Lower leg skin (tissue), 4 donors: ENCODE measurements at regions not wholly inside any gene's neighbourhood (a gene's known extent, or its start where the extent isn't known, plus 50 kb on each side); places are given as distances from the start of the nearest gene placed in this dataset.

ENCODE experiments used
- DNase-seq, 2 donors: peaks; one replicate each; pipeline ENCODE4 v3.0.0-alpha.2; 2019; ENCODE audit warnings: low spot score in 2 of 2
- H3K4me3 ChIP-seq: fragments of 200-600 bp; sonication (generic); 2 replicates; pipeline ENCODE4 v1.5.1; 2017; ENCODE audit warnings: mild to moderate bottlenecking, low read depth; ENCODE audit not compliant: poor library complexity, severe bottlenecking
- POLR2A ChIP-seq, 2 donors: fragments of 450-650 bp; IDR thresholded peaks; one replicate each; pipeline ENCODE4 v1.6.1; 2016 to 2017; ENCODE audit warnings: antibody characterized with exemption in 2 of 2, mild to moderate bottlenecking in 1 of 2, moderate library complexity in 1 of 2
- WGBS, 2 donors: methylation state at CpG; one replicate each; pipeline ENCODE4 v1.1.5; 2018; 5-methylcytosine and 5-hydroxymethylcytosine counted together
- intact Hi-C: fragments of 100-400 bp; cut with DNase I; formaldehyde crosslinking; loops from one replicate; pipeline ENCODE4 v1.15.0; 2023; ENCODE audit warnings: low total_unique reads
- TF ChIP-seq, protein P1 (sequence below), 3 donors: fragments of 450-650 bp; IDR thresholded peaks; one replicate each; pipeline ENCODE4 v1.5.1; 2016; ENCODE audit warnings: antibody characterized with exemption in 3 of 3, mild to moderate bottlenecking in 3 of 3, moderate library complexity in 2 of 3

DNA sequence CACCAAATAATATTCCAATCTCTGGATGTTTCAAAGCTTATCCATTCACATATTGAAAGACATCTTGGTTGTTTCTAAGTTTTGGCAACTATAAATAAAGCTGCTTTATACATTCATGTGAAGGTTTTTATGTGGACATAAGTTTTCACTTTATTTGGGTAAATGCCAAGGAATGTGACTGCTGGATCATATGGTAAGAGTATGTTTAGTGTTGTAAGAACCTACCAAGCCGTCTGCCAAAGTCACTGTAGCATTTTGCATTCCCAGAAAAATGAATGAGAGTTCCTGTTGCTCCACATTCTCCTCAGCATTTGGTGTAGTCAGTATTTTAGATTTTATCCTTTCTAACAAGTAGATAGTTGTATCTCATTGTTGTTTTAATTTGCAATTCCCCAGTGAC lies 1047.7 kb downstream of the C4orf33 start:
- no peak overlapping the region for H3K4me3 ChIP-seq
- intact Hi-C loops = no loop called here
- DNase-seq = no peak
- no peak for TF ChIP-seq POLR2A (IDR thresholded peaks at IDR 0.05)
- TF ChIP-seq, protein P1, sequence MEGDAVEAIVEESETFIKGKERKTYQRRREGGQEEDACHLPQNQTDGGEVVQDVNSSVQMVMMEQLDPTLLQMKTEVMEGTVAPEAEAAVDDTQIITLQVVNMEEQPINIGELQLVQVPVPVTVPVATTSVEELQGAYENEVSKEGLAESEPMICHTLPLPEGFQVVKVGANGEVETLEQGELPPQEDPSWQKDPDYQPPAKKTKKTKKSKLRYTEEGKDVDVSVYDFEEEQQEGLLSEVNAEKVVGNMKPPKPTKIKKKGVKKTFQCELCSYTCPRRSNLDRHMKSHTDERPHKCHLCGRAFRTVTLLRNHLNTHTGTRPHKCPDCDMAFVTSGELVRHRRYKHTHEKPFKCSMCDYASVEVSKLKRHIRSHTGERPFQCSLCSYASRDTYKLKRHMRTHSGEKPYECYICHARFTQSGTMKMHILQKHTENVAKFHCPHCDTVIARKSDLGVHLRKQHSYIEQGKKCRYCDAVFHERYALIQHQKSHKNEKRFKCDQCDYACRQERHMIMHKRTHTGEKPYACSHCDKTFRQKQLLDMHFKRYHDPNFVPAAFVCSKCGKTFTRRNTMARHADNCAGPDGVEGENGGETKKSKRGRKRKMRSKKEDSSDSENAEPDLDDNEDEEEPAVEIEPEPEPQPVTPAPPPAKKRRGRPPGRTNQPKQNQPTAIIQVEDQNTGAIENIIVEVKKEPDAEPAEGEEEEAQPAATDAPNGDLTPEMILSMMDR (IDR thresholded peaks at IDR 0.05) = no peak
- whole genome bisulfite sequencing, 2 donors = 35 to 47% methylated on average over 1 of the region's 1 CpG

DNA sequence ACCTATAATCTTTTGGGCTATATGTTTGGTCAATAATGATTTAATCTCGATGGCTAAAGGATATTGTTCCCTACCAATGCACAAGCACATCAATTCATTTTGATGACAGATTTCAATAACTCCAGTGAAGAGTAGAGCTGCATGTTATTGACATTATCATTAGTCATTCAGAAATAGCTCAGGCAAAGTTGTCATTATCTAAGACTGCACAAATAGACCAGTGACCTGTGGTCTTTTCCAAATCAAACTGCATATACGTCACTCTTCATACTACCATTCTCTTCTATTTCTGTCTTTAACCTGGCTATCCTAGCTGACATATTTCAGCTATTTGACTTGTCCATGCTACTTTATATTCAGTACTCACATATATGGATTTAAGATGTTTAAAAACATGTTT lies 1050.8 kb downstream of the C4orf33 start:
- intact Hi-C loops = no loop called here
- TF ChIP-seq, protein P1 (IDR thresholded peaks at IDR 0.05) = no peak
- 78 to 81% methylated on average over 2 of the region's 2 CpGs for WGBS, 2 donors

DNA sequence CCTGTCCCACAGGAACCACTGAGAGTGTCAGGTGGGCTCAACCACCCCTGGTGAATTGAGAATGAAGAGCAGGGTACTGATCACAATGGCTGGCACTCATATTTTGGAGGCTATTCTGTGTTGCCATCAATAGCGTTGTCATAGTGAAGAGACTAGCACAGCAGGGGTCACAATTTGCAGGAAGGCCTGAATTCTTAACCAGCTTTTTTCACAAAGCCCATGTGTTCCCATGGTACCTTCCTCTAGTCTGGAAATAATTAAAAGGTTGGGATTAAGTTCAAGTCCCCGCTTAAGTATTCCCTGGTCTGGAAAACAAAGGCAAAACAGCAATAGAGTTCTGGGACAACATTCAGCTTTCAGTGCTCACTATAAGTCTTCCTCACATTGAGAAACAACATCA lies 1051.7 kb downstream of the C4orf33 start:
- H3K4me3 ChIP-seq = no peak overlapping the region
- WGBS, 2 donors = 49 to 79% methylated on average over 2 of the region's 2 CpGs
- TF ChIP-seq, protein P1 (IDR thresholded peaks at IDR 0.05) = no peak
- no peak for TF ChIP-seq POLR2A (IDR thresholded peaks at IDR 0.05)
- intact Hi-C loops = no loop called here
- DNase-seq = no peak

More for the DNA sequence above, 1050.8 kb downstream of the C4orf33 start:
- DNase-seq = no peak
- H3K4me3 ChIP-seq = no peak overlapping the region

DNA sequence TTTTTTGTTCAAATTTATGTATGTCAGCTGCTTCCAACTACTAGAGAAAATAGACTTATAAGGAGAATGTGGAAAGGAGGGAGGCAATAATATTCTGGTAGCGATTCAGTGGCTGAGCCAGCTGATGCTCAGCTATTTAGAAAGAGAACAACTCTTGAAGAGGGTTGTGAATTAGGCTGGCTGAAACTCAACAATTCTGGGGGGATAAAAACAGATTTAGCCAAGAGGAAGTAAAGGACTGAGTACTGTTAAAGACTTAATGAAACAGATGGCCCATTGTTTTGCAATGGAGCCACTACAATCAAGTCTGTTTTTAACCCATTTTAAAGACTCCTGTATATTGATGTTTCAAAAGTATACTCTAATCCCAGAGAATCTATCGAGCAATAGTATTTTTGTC lies 1058.9 kb downstream of the C4orf33 start:
- intact Hi-C loops = no loop called here
- TF ChIP-seq, protein P1 (IDR thresholded peaks at IDR 0.05) = no peak
- TF ChIP-seq POLR2A (IDR thresholded peaks at IDR 0.05) = no peak
- no peak for DNase-seq
- H3K4me3 ChIP-seq = no peak overlapping the region
- 69 to 70% methylated on average over 2 of the region's 2 CpGs for WGBS, 2 donors

DNA sequence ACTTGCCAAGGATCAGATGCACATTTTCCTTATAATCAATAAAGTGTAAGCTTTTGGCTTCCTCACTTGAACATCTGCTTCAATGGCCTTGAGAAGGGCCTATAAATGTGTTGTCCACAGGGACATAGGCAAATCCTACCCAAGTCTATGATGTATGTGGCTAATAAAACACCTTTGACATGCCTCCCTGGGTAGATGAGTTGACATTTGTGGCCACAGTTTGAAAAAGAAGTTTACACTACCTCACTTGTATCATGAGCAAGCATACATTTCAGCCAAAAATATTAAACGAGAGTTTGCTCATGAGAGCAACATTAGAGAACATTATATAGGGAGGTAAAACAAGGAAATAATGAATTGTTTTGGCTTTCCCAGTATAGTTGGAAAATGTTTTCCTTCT lies 1067.7 kb downstream of the C4orf33 start:
- intact Hi-C loops = no loop called here

DNA sequence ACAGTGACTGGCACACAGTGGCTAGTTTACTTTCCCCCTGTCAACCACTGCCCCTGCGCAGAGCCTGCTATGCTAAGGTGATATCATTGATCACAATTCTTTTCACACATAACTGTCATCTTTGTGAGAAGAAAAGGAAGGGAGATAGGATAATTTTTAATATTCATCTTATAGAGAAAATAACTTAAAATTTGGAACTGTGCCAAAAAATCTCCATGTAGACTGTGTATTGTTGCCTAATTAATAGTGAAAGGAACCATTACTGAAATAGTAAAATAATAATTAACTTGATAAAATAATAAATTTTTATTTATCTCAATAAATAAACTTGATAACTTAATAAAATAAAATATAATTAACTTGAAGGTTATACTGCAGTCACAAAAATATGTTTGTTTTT lies 1069.4 kb downstream of the C4orf33 start:
- no peak for DNase-seq
- intact Hi-C loops = no loop called here
- no peak overlapping the region for H3K4me3 ChIP-seq
- TF ChIP-seq, protein P1 (IDR thresholded peaks at IDR 0.05) = no peak
- no peak for TF ChIP-seq POLR2A (IDR thresholded peaks at IDR 0.05)
- 97 to 100% methylated on average over 1 of the region's 1 CpG for WGBS, 2 donors

More for the DNA sequence above, 1067.7 kb downstream of the C4orf33 start:
- H3K4me3 ChIP-seq = no peak overlapping the region
- TF ChIP-seq, protein P1 (IDR thresholded peaks at IDR 0.05) = no peak
- no peak for TF ChIP-seq POLR2A (IDR thresholded peaks at IDR 0.05)
- WGBS, 2 donors = 82 to 92% methylated on average over 1 of the region's 1 CpG
- DNase-seq = no peak
